HepG2 (cell line): ENCODE measurements at regions not wholly inside any gene's neighbourhood (a gene's known extent, or its start where the extent isn't known, plus 50 kb on each side); places are given as distances from the start of the nearest gene placed in this dataset.

Experiments
- ATAC-seq: fragments of 200-7000 bp; cut with Tn5 transposase; 3 replicates; pipeline ENCODE4 v1.9.1; 2020; ENCODE audit warnings: mild to moderate bottlenecking, moderate library complexity
- BruUV-seq: library from RNA; stranded (reverse); fragments of 400-500 nt; replicated peaks from 2 replicates; lab custom pipeline; 2021; lab: Mats Ljungman, UMichigan
- CTCF ChIA-PET: fragments of 300-600 bp; formaldehyde crosslinking; extraction: SDS; loops from one replicate; lab custom pipeline; 2021; ENCODE audit warnings: low total read pairs, inconsistent platforms, low intra/inter-chr PET ratio; lab: Yijun Ruan, JAX
- POLR2A ChIA-PET: fragments of 350-600 bp; sonication (Branson Sonifier 250); formaldehyde crosslinking; loops from one replicate; lab custom pipeline; 2020; ENCODE audit warnings: antibody characterized with exemption, inconsistent platforms; lab: Yijun Ruan, JAX
- DNase-seq: peaks from one replicate; pipeline ENCODE4 v3.0.0-alpha.2; 2015; ENCODE audit warnings: low spot score
- FAIRE-seq: peaks from 3 replicates; lab custom pipeline; 2011; peaks lifted over from hg19 to GRCh38; lab: Jason Lieb, UNC
- H2AFZ ChIP-seq: one replicate; pipeline ENCODE4 v1.6.1; 2011; ENCODE audit warnings: low read length, inconsistent platforms
- H3K27ac ChIP-seq: fragments of 300-600 bp; 3 replicates; pipeline ENCODE4 v1.8.0; 2011; ENCODE audit warnings: mixed run types, mild to moderate bottlenecking, mixed read lengths, low read length, inconsistent platforms; ENCODE audit not compliant: insufficient read depth; ENCODE audit errors: extremely low read length
- H3K27me3 ChIP-seq, 2 experiments: fragments of 200-600 bp in 1 of 2; 2 replicates in 1 of 2; 3 replicates in 1 of 2; pipeline versions ENCODE4 v1.6.0 to v1.8.0; 2011; ENCODE audit warnings: low read length in 2 of 2, mild to moderate bottlenecking in 2 of 2, moderate library complexity in 2 of 2, inconsistent platforms in 1 of 2; ENCODE audit not compliant: insufficient read depth in 2 of 2, control insufficient read depth in 1 of 2
- H3K36me3 ChIP-seq, 2 experiments: fragments of 200-600 bp in 1 of 2; replicated peaks in 1 of 2; 2 replicates in 1 of 2; 3 replicates in 1 of 2; pipeline versions ENCODE4 v1.5.1 to v1.8.0; 2011; ENCODE audit warnings: low read length in 2 of 2, inconsistent platforms in 1 of 2; ENCODE audit not compliant: insufficient read depth in 2 of 2, control insufficient read depth in 1 of 2
- H3K4me1 ChIP-seq: 2 replicates; pipeline ENCODE4 v1.5.1; 2012; ENCODE audit warnings: low read length, inconsistent platforms; ENCODE audit not compliant: insufficient read depth
- H3K4me2 ChIP-seq: 2 replicates; pipeline ENCODE4 v1.6.0; 2011; ENCODE audit warnings: low read depth, low read length, inconsistent platforms
- H3K4me3 ChIP-seq, 3 experiments: fragments of 200-600 bp in 1 of 3; sonication (generic), shearing (Covaris generic) in 1 of 3; replicated peaks in 1 of 3; 2 replicates each; pipeline ENCODE4 v1.5.1; 2011 to 2016; ENCODE audit warnings: low read length in 3 of 3, inconsistent platforms in 2 of 3, low read depth in 2 of 3, mild to moderate bottlenecking in 2 of 3, control low read depth in 1 of 3, mixed read lengths in 1 of 3; ENCODE audit not compliant: insufficient read depth in 1 of 3
- H3K79me2 ChIP-seq: one replicate; pipeline ENCODE4 v1.6.1; 2011; ENCODE audit warnings: low read length, inconsistent platforms; ENCODE audit not compliant: insufficient read depth
- H3K9ac ChIP-seq: 2 replicates; pipeline ENCODE4 v1.6.0; 2011; ENCODE audit warnings: mild to moderate bottlenecking, low read depth, low read length, inconsistent platforms; ENCODE audit not compliant: insufficient read depth
- H3K9me3 ChIP-seq: 2 replicates; pipeline ENCODE4 v1.5.1; 2012; ENCODE audit warnings: mild to moderate bottlenecking, low read length
- H4K20me1 ChIP-seq: 2 replicates; pipeline ENCODE4 v1.6.0; 2011; ENCODE audit warnings: inconsistent platforms, mild to moderate bottlenecking, low read length, moderate library complexity; ENCODE audit not compliant: insufficient read depth
- ARNT2 ChIP-seq: sonication (generic); formaldehyde crosslinking; IDR thresholded peaks from 2 replicates; pipeline ENCODE4 v1.8.0; 2022; ENCODE audit warnings: mild to moderate bottlenecking, low read depth, missing genetic modification reagents, moderate library complexity
- ASH2L ChIP-seq: fragments of 300-600, 200-600 bp; sonication (generic); IDR thresholded peaks from 2 replicates; pipeline ENCODE4 v1.7.0; 2017; ENCODE audit warnings: low read depth, mild to moderate bottlenecking, moderate library complexity, mixed read lengths, low read length; ENCODE audit not compliant: insufficient read length
- BCL3 ChIP-seq: sonication (generic); formaldehyde crosslinking; IDR thresholded peaks from 2 replicates; pipeline ENCODE4 v1.5.1; 2020; ENCODE audit warnings: mild to moderate bottlenecking, missing genetic modification reagents, moderate library complexity
- BRF2 ChIP-seq: sonication (generic); formaldehyde crosslinking; IDR thresholded peaks from 2 replicates; pipeline ENCODE4 v1.8.1; 2022; ENCODE audit warnings: mild to moderate bottlenecking, missing genetic modification reagents
- DZIP1 ChIP-seq: sonication (generic); formaldehyde crosslinking; IDR thresholded peaks from 2 replicates; pipeline ENCODE4 v1.5.0; 2020; ENCODE audit warnings: mild to moderate bottlenecking, missing genetic modification reagents
- HMG20A ChIP-seq: IDR thresholded peaks from 2 replicates; pipeline ENCODE4 v1.6.1; 2016; ENCODE audit warnings: borderline replicate concordance
- MAZ ChIP-seq, 2 experiments: sonication (generic) in 1 of 2; formaldehyde crosslinking in 1 of 2; IDR thresholded peaks; 2 replicates each; pipeline versions ENCODE4 v1.5.0 to v1.6.1; 2012 to 2020; ENCODE audit warnings: low read depth in 2 of 2, mild to moderate bottlenecking in 2 of 2, borderline replicate concordance in 1 of 2, improper control_type of control experiment in 1 of 2, low read length in 1 of 2, missing genetic modification reagents in 1 of 2, moderate library complexity in 1 of 2
- POLR2AphosphoS5 ChIP-seq: IDR thresholded peaks from 2 replicates; pipeline ENCODE4 v1.6.1; 2012; ENCODE audit warnings: low read depth, low read length
- POLR2G ChIP-seq: fragments of 200-400 bp; formaldehyde crosslinking; IDR thresholded peaks from 2 replicates; pipeline ENCODE4 v1.6.1; 2018; ENCODE audit warnings: mild to moderate bottlenecking, low read depth, low read length, moderate library complexity
- THAP7 ChIP-seq: sonication (generic); formaldehyde crosslinking; IDR thresholded peaks from 2 replicates; pipeline ENCODE4 v1.8.1; 2023; ENCODE audit warnings: mild to moderate bottlenecking, missing genetic modification reagents
- ZIK1 ChIP-seq: sonication (generic); formaldehyde crosslinking; IDR thresholded peaks from 2 replicates; pipeline ENCODE4 v1.5.0; 2020; ENCODE audit warnings: mild to moderate bottlenecking, low read depth, missing genetic modification reagents, borderline replicate concordance
- ZNF256 ChIP-seq: sonication (generic); formaldehyde crosslinking; conservative IDR thresholded peaks from 2 replicates; pipeline ENCODE4 v1.4.0; 2020; ENCODE audit warnings: missing genetic modification reagents
- ZNF350 ChIP-seq: sonication (generic); formaldehyde crosslinking; IDR thresholded peaks from 2 replicates; pipeline ENCODE4 v1.4.0; 2020; ENCODE audit warnings: mild to moderate bottlenecking, low read depth, missing genetic modification reagents, borderline replicate concordance
- ZNF512 ChIP-seq: sonication (generic); formaldehyde crosslinking; IDR thresholded peaks from 2 replicates; pipeline ENCODE4 v1.4.0; 2020; ENCODE audit warnings: mild to moderate bottlenecking, missing genetic modification reagents
- ZNF547 ChIP-seq: sonication (generic); formaldehyde crosslinking; IDR thresholded peaks from 2 replicates; pipeline ENCODE4 v1.5.1; 2020; ENCODE audit warnings: mild to moderate bottlenecking, missing genetic modification reagents
- ZNF672 ChIP-seq: sonication (generic); formaldehyde crosslinking; IDR thresholded peaks from 2 replicates; pipeline ENCODE4 v1.8.1; 2022; ENCODE audit warnings: missing genetic modification reagents
- WGBS: methylation state at CpG from one replicate; pipeline ENCODE4 v1.1.6; 2017; ENCODE audit warnings: low lambda C conversion rate; 5-methylcytosine and 5-hydroxymethylcytosine counted together
- in situ Hi-C: cut with HindIII; loops from 2 replicates; pipeline ENCODE4 v1.10.0; 2017; ENCODE audit warnings: low pct_unique_long_range_greater_than_20kb; ENCODE audit not compliant: extremely low pct_ligation_motif_present
- intact Hi-C: fragments of 100-400 bp; cut with micrococcal nuclease; formaldehyde crosslinking; loops from one replicate; pipeline ENCODE4 v1.10.0; 2022; ENCODE audit not compliant: unreplicated experiment

- peaks cover 67% of the 10 kb centered on the region for H3K4me1 ChIP-seq
- peak overlapping the region; percentile 94 for H3K27ac ChIP-seq
- no peaks in the 10 kb centered on the region for H3K36me3 ChIP-seq
- in situ Hi-C loops: loop anchor here (5.0 kb wide), 1 partner anchor 143 kb away; the partner anchor contains the start of gene DSC2
- intact Hi-C loops: loop anchor here (2.0 to 5.0 kb wide), 3 partner anchors 34 to 273 kb away; no protein-coding TSS in a partner anchor
- H3K9ac ChIP-seq: peak overlapping the region; percentile 88
- FAIRE-seq (peak; percentile 58), DNase-seq (peak; percentile 74), ATAC-seq (peak; percentile 18)
- H3K9me3 ChIP-seq: no peaks in the 10 kb centered on the region
- ChIA-PET CTCF (no interaction called here), POLR2A (interaction anchor here (0.7 to 5.2 kb wide), 21 partner anchors 9 to 267 kb away, joined by 3 to 50 read pairs (median 5); partner anchors contain the start of gene DSC2)
- under 1% methylated on average over 7 of the region's 7 CpGs for WGBS
- H3K4me2 ChIP-seq: peak overlapping the region; percentile 82
- H4K20me1 ChIP-seq: no peaks in the 10 kb centered on the region
- TSS peak; percentile 98 for BruUV-seq
- H3K4me3 ChIP-seq: peak overlapping the region; percentile 37 to 66 (median 49)
- H2AFZ ChIP-seq: peak overlapping the region; percentile 35
- H3K79me2 ChIP-seq: no peaks in the 10 kb centered on the region
- no peaks in the 10 kb centered on the region for H3K27me3 ChIP-seq
- TF ChIP-seq ZNF350 (CRISPR knock-in tag): no peak
- peak; percentile 12 for TF ChIP-seq ASH2L
- no peak for TF ChIP-seq HMG20A (CRISPR knock-in tag)
- TF ChIP-seq ZIK1 (CRISPR knock-in tag): no peak
- no peak for TF ChIP-seq THAP7
- TF ChIP-seq MAZ (IDR thresholded peaks at IDR 0.05; ENCODE audit: borderline replicate concordance, low read depth, low read length): no peak
- TF ChIP-seq MAZ (CRISPR knock-in tag; IDR thresholded peaks at IDR 0.05; ENCODE audit: low read depth): no peak
- TF ChIP-seq BCL3 (CRISPR knock-in tag): no peak
- no peak for TF ChIP-seq ARNT2 (CRISPR knock-in tag)
- TF ChIP-seq POLR2AphosphoS5: peak; percentile 58
- no peak for TF ChIP-seq BRF2
- no peak for TF ChIP-seq ZNF256 (CRISPR knock-in tag)
- TF ChIP-seq ZNF512 (CRISPR knock-in tag): no peak
- no peak for TF ChIP-seq ZNF672 (CRISPR knock-in tag)
- TF ChIP-seq ZNF547 (CRISPR knock-in tag): no peak
- TF ChIP-seq POLR2G: peak; percentile 67
- no peak for TF ChIP-seq DZIP1 (CRISPR knock-in tag)
These were observed 73.1 kb upstream of the DSG1 start for GRCh38 chr18:31244771-31245394.
